DMS53 treated with DMSO at 0.1 percent for 48 hours (cell line): ENCODE measurements at regions not wholly inside any gene's neighbourhood (a gene's known extent, or its start where the extent isn't known, plus 50 kb on each side); places are given as distances from the start of the nearest gene placed in this dataset.
A peak's percentile ranks its signal among the peaks of the same experiment; 100 is the strongest.

ENCODE experiments used
- DNase-seq: peaks from one replicate; lab custom pipeline; 2025; ENCODE audit not compliant: unreplicated experiment; lab: John Stamatoyannopoulos, UW

GRCh38 chr18:51807336-51807735, 532.7 kb upstream of the DCC start:
- no peak for DNase-seq

GRCh38 chr18:51811883-51812282, 528.1 kb upstream of the DCC start:
- DNase-seq, result no peak

DNA sequence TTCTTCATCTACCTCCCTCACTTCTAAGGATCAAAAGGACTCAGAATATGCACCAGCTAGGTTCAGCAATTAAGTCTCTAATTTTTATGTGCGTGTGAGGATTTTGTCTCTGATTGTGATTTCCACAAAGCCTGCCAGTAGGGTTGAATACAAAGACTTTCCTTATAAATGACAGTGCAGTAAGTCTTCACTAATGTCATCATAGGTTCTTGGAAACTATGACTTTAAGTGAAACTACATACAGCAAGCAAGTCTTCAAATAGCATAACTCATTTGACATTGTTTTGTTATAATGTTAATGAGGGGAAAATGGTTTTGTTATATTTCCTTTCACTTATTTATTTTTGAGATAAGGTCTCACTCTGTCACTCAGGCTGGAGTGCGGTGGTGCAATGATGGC, 526.3 kb upstream of the DCC start:
- DNase-seq, result no peak

GRCh38 chr18:51821610-51822009, 518.4 kb upstream of the DCC start:
- no peak for DNase-seq

- DNase-seq, result no peak
Observed at GRCh38 chr18:51824746-51825145, 515.3 kb upstream of the DCC start.

- DNase-seq, result no peak
Observed at GRCh38 chr18:51833850-51834249, 506.1 kb upstream of the DCC start.

DNA sequence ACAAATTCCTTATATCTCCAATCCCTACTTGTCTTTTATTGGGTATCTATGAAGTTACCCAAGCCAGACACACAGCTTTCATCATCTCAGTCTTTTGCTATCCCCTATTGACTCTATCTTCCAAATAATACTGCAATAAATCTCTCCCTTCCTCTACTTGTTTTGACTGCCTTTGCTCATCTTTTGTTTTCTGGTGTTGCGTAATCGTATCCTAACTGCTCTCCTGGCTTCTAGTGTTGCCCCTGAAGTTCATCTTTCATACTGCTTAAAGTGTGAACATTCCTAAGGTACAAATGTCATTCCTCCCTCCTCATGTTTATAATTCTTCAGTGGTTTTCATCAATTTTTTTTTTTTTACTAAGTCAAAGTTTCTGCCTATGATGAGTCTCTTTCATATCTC, 491.3 kb upstream of the DCC start:
- DNase-seq, result no peak

DNA sequence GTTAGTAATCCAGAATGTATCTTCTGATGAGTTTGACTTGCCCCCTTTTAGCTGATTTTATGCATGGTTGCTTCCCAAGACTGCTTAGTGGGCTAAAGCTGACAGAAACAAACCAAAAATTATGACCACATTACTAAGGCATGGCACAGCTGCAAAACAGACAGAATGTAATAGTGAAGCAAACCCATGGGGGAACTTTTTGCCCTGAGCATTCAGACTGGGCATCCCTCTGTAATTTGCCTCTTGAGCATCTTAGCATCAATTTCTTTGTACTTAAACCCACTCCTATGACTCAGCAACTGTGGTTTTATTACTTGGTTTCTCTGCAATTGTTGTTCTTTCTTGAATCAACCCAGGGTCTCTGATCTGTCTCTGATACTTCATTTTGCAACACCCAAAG, 487.3 kb upstream of the DCC start:
- DNase-seq, result no peak

GRCh38 chr18:51857989-51858388, 482.0 kb upstream of the DCC start:
- DNase-seq, result no peak

- DNase-seq, result no peak
Observed at GRCh38 chr18:51861046-51861445, 479.0 kb upstream of the DCC start.

DNA sequence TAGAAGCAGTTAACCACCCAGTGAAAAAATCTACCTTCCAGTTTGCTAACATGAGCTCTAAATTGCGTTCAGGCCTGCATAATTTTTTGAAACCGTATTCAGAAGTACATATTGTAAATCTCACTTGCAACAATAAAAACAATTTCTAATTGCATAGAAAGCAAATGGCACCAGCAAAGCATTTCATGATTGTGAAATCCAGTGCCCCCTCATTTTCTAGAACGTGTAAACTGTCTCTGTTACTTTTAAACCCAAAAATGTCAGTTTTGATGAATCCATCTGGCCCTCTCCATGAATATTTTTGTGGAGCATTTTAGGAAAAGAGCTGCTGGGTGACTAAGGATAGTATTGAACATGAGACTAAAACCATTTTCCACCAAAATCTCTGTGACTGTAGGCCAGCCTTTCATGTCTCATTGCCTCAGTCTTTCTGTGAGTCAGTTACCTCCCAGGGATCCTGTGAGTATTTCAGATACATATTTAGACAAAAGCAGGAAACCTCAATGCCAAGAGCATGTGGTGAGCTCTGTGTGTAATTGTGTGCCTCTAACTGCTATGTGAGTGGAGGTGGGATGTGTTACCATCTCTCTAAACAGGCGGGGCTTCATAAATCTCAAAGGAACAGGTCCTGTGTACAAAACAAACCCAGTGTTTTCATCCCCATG, 477.8 kb upstream of the DCC start:
- DNase-seq, result no peak

DNA sequence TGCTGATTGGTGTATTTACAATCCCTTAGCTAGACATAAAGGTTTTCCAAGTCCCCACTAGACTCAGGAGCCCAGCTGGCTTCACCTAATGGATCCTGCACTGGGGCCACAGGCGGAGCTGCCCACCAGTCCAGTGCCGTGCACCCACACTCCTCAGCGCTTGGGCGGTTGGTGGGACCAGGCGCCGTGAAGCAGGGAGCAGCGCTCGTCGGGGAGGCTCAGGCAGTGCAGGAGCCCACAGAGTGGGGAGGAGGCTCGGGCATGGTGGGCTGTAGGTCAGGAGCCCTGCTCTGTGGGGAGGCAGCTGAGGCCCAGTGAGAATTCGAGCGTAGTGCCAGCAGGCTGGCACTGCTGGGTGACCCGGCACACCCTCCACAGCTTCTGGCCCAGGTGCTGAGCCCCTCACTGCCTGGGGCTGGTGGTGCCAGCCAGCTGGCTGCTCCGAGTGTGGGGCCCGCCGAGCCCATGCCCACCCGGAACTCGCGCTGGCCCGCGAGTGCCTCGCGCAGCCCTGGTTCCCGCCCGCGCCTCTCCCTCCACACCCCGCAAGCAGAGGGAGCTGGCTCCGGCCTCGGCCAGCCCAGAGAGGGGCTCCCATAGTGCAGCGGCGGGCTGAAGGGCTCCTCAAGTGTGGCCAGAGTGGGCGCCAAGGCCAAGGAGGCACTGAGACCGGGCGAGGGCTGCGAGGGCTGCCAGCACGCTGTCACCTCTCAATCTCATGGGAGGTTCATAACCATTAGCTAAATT, 475.6 kb upstream of the DCC start:
- no peak for DNase-seq

- no peak for DNase-seq
Observed at GRCh38 chr18:51865538-51865937, 474.5 kb upstream of the DCC start.

- DNase-seq, result no peak
Observed at GRCh38 chr18:51867767-51868166, 472.2 kb upstream of the DCC start.

GRCh38 chr18:51878724-51879123, 461.3 kb upstream of the DCC start:
- no peak for DNase-seq

GRCh38 chr18:51879329-51879728, 460.7 kb upstream of the DCC start:
- DNase-seq, result no peak

DNA sequence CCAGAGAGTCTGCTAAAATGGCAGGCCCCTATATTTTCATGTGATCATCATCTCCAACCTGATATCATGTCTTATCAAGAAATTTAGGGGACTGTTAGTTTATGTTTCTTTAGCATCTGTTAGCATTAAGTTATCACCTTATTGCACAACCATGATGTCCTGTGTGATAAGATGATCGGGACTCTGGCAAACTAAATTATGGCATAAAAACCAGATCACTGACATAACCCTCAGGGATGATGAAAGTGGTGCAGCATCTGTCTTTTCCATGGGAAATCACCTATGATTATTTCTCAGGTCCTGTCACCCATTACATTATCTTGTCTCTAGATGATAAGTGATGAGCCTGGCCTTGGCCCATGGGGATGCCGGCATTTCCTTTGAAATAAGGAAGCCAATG, 458.6 kb upstream of the DCC start:
- no peak for DNase-seq

DNA sequence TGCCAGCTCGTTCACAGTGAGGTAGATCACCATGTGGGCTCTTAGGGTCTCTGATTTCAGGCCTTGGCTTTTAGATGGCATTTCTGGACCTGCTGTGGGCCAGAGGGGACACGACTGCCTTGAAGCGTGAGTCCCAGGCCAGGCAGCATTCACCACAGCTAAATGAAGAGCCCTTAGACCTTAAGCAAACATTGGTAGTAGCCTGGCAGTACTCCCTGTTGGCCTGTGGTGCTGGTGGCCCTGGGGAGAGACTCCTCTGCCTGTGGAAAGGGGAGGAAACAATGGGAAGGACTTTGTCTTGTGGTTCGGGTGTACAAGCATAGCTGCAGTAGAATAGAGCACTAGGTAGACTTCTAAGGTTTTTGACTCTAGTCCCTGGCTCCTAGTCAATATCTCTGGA, 456.0 kb upstream of the DCC start:
- peak; percentile 67 for DNase-seq

GRCh38 chr18:51890762-51891161, 449.2 kb upstream of the DCC start:
- DNase-seq, result peak; percentile 98

DNA sequence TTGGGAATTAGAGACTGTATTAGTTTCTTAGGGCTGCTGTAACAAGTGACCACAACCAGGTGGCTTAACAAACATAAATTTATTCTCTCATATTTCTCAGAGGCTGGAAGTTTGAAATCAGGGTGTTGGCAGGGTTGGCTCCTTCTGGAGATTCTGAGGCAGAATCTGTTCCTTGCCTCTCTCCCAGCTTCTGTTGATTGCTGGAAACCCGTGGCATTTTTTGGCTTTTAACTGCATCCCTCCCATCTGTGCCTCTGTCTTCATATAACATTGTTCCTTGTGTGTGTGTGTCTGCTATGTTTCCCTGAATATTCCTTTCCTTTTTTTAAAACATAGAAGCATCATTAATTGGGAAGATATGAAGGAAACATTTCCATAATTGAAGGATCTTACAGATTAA, 448.1 kb upstream of the DCC start:
- DNase-seq, result no peak

DNA sequence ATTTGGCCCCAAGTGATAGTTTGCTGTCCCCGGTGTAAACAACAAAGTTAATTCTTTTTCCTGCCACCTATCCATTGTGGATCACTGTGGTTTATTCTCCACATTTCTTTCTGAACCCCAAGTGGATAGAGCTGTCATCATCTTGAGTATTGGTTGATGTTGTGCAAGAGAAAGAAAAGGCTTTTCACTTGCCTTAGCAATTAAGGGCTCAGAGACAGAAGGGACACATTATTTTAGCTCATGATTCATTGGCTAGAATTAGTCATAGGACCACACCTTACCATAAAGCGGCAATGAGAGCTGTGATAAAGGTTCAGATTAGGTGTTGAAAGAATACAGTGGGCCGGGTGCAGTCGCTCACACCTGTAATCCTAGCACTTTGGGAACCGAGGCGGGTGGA, 442.1 kb upstream of the DCC start:
- no peak for DNase-seq

DNA sequence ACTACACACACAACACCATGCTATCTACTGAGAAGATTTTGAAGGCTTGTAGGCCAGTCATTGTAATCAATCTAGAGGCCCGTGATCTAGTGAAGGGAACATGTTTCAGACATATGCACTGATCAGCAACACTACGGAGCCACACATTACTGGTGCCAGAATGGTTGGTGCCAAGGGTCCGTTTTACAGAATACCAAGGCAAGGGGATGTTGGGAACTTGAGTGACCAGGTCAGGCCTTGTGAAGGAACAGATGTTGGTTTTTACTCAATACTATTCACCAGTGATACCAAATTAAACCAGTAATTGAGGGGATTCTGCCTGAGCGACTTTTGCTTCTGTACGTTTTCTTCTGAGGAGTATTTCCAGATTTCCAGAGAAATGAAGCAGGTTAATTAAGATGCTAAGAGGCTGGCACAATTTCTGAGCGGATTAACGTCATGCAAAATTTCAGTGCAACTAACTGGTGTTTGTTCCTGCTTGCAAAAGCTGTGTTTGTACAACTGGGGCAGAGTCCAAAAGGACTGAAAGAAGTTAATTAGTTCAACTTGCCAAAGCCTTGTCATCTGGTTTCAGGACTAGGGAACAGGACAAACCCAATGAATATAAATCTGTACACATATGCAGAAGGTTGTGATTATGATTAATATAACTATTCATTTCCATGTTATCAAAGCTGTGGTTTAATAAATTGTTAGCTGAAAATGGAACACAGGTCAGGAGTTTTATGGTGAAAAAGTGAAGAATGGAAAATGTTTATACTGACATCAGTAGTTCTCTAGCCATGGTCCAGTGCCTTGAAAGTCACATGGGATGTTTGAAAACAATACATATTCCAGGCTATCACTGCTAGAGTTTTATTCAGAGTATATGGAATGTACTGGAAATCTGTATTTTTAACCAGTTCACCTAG, 432.1 kb upstream of the DCC start:
- no peak for DNase-seq
